HUES48 (cell line): ENCODE measurements at regions not wholly inside any gene's neighbourhood (a gene's known extent, or its start where the extent isn't known, plus 50 kb on each side); places are given as distances from the start of the nearest gene placed in this dataset.

ENCODE experiments used
- H3K27ac ChIP-seq: one replicate; pipeline ENCODE4 v1.7.0; 2013; ENCODE audit warnings: low read depth, low read length, inconsistent platforms
- H3K27me3 ChIP-seq: 2 replicates; pipeline ENCODE4 v1.6.1; 2013; ENCODE audit warnings: mild to moderate bottlenecking, low read length; ENCODE audit not compliant: control insufficient read depth, insufficient read depth
- H3K36me3 ChIP-seq: 2 replicates; pipeline ENCODE4 v1.6.1; 2013; ENCODE audit warnings: low read length; ENCODE audit not compliant: control insufficient read depth, insufficient read depth
- H3K4me1 ChIP-seq: 2 replicates; pipeline ENCODE4 v1.6.1; 2013; ENCODE audit warnings: mild to moderate bottlenecking, low read length; ENCODE audit not compliant: control insufficient read depth, insufficient read depth
- H3K4me3 ChIP-seq: 2 replicates; pipeline ENCODE4 v1.5.1; 2013; ENCODE audit warnings: mild to moderate bottlenecking, low read depth, low read length
- H3K9ac ChIP-seq: 2 replicates; pipeline ENCODE4 v1.6.1; 2013; ENCODE audit warnings: mild to moderate bottlenecking, low read depth, low read length, moderate library complexity
- H3K9me3 ChIP-seq: 2 replicates; pipeline ENCODE4 v1.6.1; 2013; ENCODE audit warnings: low read length; ENCODE audit not compliant: control insufficient read depth, insufficient read depth

GRCh38 chr3:117543521-117543920, 833.9 kb downstream of the TUSC7 start:
- H3K36me3 ChIP-seq = no peaks in the 10 kb centered on the region

DNA sequence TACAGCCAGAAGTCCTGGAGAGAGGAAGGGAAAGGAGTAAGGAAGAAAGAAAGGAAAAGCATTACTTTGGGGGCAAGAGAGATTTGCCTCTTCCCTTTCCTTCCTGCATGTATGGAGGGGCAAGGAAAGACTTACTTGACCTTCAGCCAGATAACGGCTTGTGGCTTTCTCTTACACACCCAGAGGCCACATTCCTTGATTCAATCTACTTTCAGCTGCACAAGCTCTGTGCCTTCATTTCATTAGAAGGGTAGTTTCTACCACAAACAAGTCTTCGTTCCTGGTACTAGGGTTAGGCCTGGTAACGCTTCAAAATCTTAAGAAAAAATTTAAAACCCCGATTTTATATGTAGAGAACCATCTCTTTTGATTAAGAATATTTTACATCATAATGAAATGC, 835.9 kb downstream of the TUSC7 start:
- no peak overlapping the region for H3K27ac ChIP-seq

More at GRCh38 chr3:117543521-117543920, 833.9 kb downstream of the TUSC7 start:
- Histone ChIP-seq H3K9me3 (no peaks in the 10 kb centered on the region), H3K4me3 (no peak overlapping the region), H3K27me3 (no peaks in the 10 kb centered on the region), H3K9ac (no peak overlapping the region), H3K27ac (no peak overlapping the region), H3K4me1 (no peaks in the 10 kb centered on the region)

GRCh38 chr3:117547956-117548550, 838.5 kb downstream of the TUSC7 start:
- no peak overlapping the region for H3K4me3 ChIP-seq
- H3K9ac ChIP-seq = no peak overlapping the region
- no peak overlapping the region for H3K27ac ChIP-seq
- H3K9me3 ChIP-seq = no peaks in the 10 kb centered on the region
- no peaks in the 10 kb centered on the region for H3K4me1 ChIP-seq
- no peaks in the 10 kb centered on the region for H3K27me3 ChIP-seq
- no peaks in the 10 kb centered on the region for H3K36me3 ChIP-seq

More for the DNA sequence above, 835.9 kb downstream of the TUSC7 start:
- H3K4me1 ChIP-seq = no peaks in the 10 kb centered on the region
- no peak overlapping the region for H3K4me3 ChIP-seq
- H3K9me3 ChIP-seq = no peaks in the 10 kb centered on the region
- no peaks in the 10 kb centered on the region for H3K27me3 ChIP-seq
- no peaks in the 10 kb centered on the region for H3K36me3 ChIP-seq
- no peak overlapping the region for H3K9ac ChIP-seq

GRCh38 chr3:117548600-117548999, 839.0 kb downstream of the TUSC7 start:
- Histone ChIP-seq H3K4me3 (no peak overlapping the region), H3K4me1 (no peaks in the 10 kb centered on the region), H3K9ac (no peak overlapping the region), H3K27me3 (no peaks in the 10 kb centered on the region), H3K36me3 (no peaks in the 10 kb centered on the region), H3K9me3 (no peaks in the 10 kb centered on the region), H3K27ac (no peak overlapping the region)

DNA sequence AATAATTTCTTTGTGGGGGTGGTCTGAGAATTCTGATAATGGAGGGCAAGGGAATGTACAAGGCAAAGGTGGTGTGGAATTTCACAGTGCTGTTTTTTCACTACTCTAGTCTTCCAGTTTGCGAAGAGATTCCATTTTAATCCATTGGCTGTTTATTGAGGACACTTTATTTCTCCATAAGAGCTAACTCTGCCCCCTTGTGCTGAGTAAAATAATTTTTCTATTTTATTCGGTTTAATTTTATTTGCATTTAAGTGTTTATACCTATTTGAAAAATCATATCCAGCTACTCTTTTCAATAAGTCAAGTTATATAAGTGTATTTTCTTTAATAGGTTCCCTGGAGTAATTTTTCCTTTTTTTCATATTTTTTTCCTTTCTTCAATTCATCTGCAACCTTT, 840.1 kb downstream of the TUSC7 start:
- no peak overlapping the region for H3K27ac ChIP-seq
- H3K36me3 ChIP-seq = no peaks in the 10 kb centered on the region
- H3K9ac ChIP-seq = no peak overlapping the region
- H3K9me3 ChIP-seq = no peaks in the 10 kb centered on the region
- no peaks in the 10 kb centered on the region for H3K27me3 ChIP-seq
- H3K4me3 ChIP-seq = no peak overlapping the region
- H3K4me1 ChIP-seq = no peaks in the 10 kb centered on the region

DNA sequence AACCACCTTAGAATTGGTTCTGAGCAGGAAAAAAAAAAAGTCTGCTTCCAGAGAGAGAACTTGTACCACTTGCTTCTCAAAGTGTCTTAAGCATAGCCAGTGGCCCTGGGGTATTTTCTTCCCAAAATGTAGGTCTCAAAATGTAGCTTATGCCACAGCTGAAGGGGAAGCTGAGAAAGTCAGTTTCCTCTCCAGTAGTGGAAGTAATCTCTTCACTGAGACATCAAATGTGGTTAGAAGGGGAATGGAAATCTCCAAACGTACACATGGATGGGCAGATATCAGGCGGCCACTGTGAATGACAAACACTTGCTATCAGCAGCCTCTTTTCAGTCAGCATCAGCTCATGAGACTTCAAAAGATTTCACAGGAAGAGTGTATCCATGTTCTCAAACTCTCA, 841.2 kb downstream of the TUSC7 start:
- Histone ChIP-seq H3K9me3 (no peaks in the 10 kb centered on the region), H3K27ac (no peak overlapping the region), H3K4me3 (no peak overlapping the region), H3K36me3 (no peaks in the 10 kb centered on the region), H3K9ac (no peak overlapping the region), H3K27me3 (no peaks in the 10 kb centered on the region), H3K4me1 (no peaks in the 10 kb centered on the region)

DNA sequence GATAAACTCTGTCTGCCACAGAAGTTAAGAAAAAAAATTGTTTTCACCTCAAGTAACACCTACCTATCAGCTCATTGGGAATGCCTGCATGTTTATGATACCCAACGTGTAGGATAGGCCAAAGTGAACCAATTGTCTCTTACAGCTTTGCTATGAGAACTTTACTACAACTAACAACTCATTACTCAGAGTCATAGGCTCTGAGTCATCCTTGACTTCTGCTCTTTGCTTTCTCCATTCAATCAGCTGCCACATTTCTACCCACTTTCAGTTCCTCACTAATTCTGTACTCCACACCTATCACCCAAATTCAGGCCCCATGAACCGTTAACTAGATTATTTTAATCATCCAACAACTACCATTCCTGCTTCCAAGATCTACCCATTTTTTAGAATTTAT, 843.9 kb downstream of the TUSC7 start:
- H3K9me3 ChIP-seq = no peaks in the 10 kb centered on the region
- no peaks in the 10 kb centered on the region for H3K36me3 ChIP-seq
- H3K27ac ChIP-seq = no peak overlapping the region
- no peaks in the 10 kb centered on the region for H3K27me3 ChIP-seq
- H3K4me1 ChIP-seq = no peaks in the 10 kb centered on the region
- no peak overlapping the region for H3K4me3 ChIP-seq
- no peak overlapping the region for H3K9ac ChIP-seq

DNA sequence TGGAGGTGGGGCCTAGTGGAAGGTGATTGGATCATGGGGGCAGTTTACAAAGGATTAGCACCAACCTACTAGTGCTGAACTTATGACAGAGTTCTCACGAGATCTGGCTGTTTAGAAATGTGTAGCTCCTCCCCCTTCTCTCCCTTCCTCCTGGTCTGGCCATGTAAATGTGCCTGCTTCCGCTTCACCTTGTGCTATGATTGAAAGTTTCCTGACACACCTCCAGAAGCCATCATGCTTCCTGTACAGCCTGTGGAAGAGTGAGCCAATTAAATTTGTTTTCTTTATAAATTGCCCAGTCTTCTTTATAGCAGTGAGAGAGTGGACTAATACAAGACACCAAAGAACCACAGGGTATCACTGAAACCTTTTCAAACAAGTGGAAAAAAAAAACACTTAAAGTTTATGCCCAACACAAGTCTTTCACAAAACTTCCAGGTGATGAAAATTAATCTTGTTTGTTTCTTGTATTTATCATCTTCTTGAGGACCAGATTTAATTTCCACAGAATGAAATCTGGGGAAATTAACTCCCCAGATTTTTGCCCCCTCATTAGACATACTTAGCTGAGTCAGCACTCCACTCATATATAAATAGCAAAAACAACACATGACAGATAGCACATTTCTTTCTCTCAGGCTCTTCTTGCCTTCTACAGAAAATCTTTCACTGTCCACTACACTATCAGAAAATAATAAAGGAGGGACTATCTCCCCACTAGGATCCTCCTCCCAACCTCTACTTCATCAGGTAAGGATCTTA, 847.2 kb downstream of the TUSC7 start:
- no peaks in the 10 kb centered on the region for H3K27me3 ChIP-seq

GRCh38 chr3:117557464-117558090, 848.0 kb downstream of the TUSC7 start:
- H3K9me3 ChIP-seq = no peaks in the 10 kb centered on the region
- no peak overlapping the region for H3K27ac ChIP-seq
- no peak overlapping the region for H3K9ac ChIP-seq
- H3K27me3 ChIP-seq = no peaks in the 10 kb centered on the region
- no peaks in the 10 kb centered on the region for H3K4me1 ChIP-seq
- no peak overlapping the region for H3K4me3 ChIP-seq
- H3K36me3 ChIP-seq = no peaks in the 10 kb centered on the region

More for the DNA sequence above, 847.2 kb downstream of the TUSC7 start:
- Histone ChIP-seq H3K4me3 (no peak overlapping the region), H3K27ac (no peak overlapping the region), H3K36me3 (no peaks in the 10 kb centered on the region), H3K9ac (no peak overlapping the region), H3K9me3 (no peaks in the 10 kb centered on the region), H3K4me1 (no peaks in the 10 kb centered on the region)

GRCh38 chr3:117558681-117559080, 849.1 kb downstream of the TUSC7 start:
- Histone ChIP-seq H3K27ac (no peak overlapping the region), H3K9ac (no peak overlapping the region), H3K36me3 (no peaks in the 10 kb centered on the region), H3K4me3 (no peak overlapping the region), H3K9me3 (no peaks in the 10 kb centered on the region), H3K4me1 (no peaks in the 10 kb centered on the region), H3K27me3 (no peaks in the 10 kb centered on the region)

DNA sequence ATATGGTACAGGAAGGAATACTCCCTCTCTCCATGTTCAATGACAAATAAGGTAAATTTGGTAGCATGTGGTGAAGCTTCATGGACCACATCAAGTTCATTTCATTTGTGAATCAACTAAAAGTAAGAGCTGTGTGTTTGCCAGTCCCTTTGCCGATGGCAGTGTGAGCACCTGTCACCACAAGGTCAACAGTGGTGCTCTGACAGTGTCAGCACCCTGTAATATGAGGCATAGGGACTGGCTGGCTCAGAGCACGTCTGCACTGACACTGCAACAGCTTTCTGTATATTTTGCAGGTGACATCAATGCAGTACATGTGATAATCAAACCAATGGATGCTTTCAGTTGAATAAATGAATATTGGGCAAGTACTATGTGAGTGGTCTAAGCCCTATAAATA, 852.4 kb downstream of the TUSC7 start:
- no peaks in the 10 kb centered on the region for H3K36me3 ChIP-seq
- no peak overlapping the region for H3K9ac ChIP-seq
- H3K27me3 ChIP-seq = no peaks in the 10 kb centered on the region
- no peak overlapping the region for H3K4me3 ChIP-seq
- no peaks in the 10 kb centered on the region for H3K9me3 ChIP-seq
- H3K4me1 ChIP-seq = no peaks in the 10 kb centered on the region
- H3K27ac ChIP-seq = no peak overlapping the region
